H9 (cell line): ENCODE measurements at regions not wholly inside any gene's neighbourhood (a gene's known extent, or its start where the extent isn't known, plus 50 kb on each side); places are given as distances from the start of the nearest gene placed in this dataset.

ENCODE experiments used
- DNase-seq: peaks from one replicate; pipeline ENCODE4 v3.0.0-alpha.2; 2017
- H2AFZ ChIP-seq: one replicate; pipeline ENCODE4 v1.6.1; 2013; ENCODE audit warnings: mild to moderate bottlenecking, low read length, control low read depth, moderate library complexity
- H2AK5ac ChIP-seq: 2 replicates; pipeline ENCODE4 v1.6.1; 2013; ENCODE audit warnings: low read length, control low read depth, mixed read lengths; ENCODE audit not compliant: insufficient read length
- H2BK120ac ChIP-seq: one replicate; pipeline ENCODE4 v1.6.1; 2013; ENCODE audit warnings: low read depth, mild to moderate bottlenecking, low read length, control low read depth, inconsistent platforms; ENCODE audit not compliant: poor library complexity, severe bottlenecking
- H2BK12ac ChIP-seq: 2 replicates; pipeline ENCODE4 v1.6.1; 2013; ENCODE audit warnings: low read length, control low read depth, mixed read lengths, low read depth; ENCODE audit not compliant: insufficient read length
- H2BK15ac ChIP-seq: 2 replicates; pipeline ENCODE4 v1.6.1; 2013; ENCODE audit warnings: low read depth, low read length, control low read depth
- H2BK20ac ChIP-seq: one replicate; pipeline ENCODE4 v1.6.1; 2013; ENCODE audit warnings: low read depth, mild to moderate bottlenecking, low read length, control low read depth, inconsistent platforms; ENCODE audit not compliant: poor library complexity, severe bottlenecking
- H2BK5ac ChIP-seq: 2 replicates; pipeline ENCODE4 v1.6.1; 2013; ENCODE audit warnings: low read length, control low read depth, mixed read lengths; ENCODE audit not compliant: insufficient read length
- H3K14ac ChIP-seq: 2 replicates; pipeline ENCODE4 v1.6.1; 2013; ENCODE audit warnings: low read length, control low read depth; ENCODE audit not compliant: insufficient read depth
- H3K18ac ChIP-seq: 2 replicates; pipeline ENCODE4 v1.6.1; 2013; ENCODE audit warnings: low read depth, mild to moderate bottlenecking, mixed read lengths, low read length, control low read depth; ENCODE audit not compliant: insufficient read length
- H3K23ac ChIP-seq: 2 replicates; pipeline ENCODE4 v1.6.1; 2013; ENCODE audit warnings: low read length, control low read depth, mixed read lengths, low read depth; ENCODE audit not compliant: insufficient read length
- H3K23me2 ChIP-seq: 2 replicates; pipeline ENCODE4 v1.6.1; 2013; ENCODE audit warnings: low read depth, mild to moderate bottlenecking, mixed read lengths, low read length, control low read depth; ENCODE audit not compliant: insufficient read length, poor library complexity, severe bottlenecking
- H3K27ac ChIP-seq: 2 replicates; pipeline ENCODE4 v1.5.1; 2013; ENCODE audit warnings: low read length, control low read depth, mixed read lengths, low read depth; ENCODE audit not compliant: insufficient read length
- H3K27me3 ChIP-seq: 2 replicates; pipeline ENCODE4 v1.6.1; 2013; ENCODE audit warnings: low read length, control low read depth, inconsistent platforms; ENCODE audit not compliant: insufficient read depth
- H3K4ac ChIP-seq: 2 replicates; pipeline ENCODE4 v1.6.1; 2013; ENCODE audit warnings: low read depth, mild to moderate bottlenecking, control low read depth, inconsistent platforms, low read length, moderate library complexity
- H3K4me1 ChIP-seq: 2 replicates; pipeline ENCODE4 v1.6.1; 2013; ENCODE audit warnings: low read length, control low read depth, inconsistent platforms; ENCODE audit not compliant: insufficient read depth
- H3K4me2 ChIP-seq: 2 replicates; pipeline ENCODE4 v1.6.1; 2013; ENCODE audit warnings: low read length, control low read depth, mixed read lengths; ENCODE audit not compliant: insufficient read length, insufficient read depth
- H3K56ac ChIP-seq: 2 replicates; pipeline ENCODE4 v1.6.1; 2013; ENCODE audit warnings: low read depth, mild to moderate bottlenecking, mixed read lengths, low read length, control low read depth; ENCODE audit not compliant: insufficient read length
- H3K79me1 ChIP-seq: 2 replicates; pipeline ENCODE4 v1.6.1; 2013; ENCODE audit warnings: low read depth, mild to moderate bottlenecking, moderate library complexity, low read length, control low read depth, inconsistent platforms; ENCODE audit not compliant: insufficient read depth, poor library complexity, severe bottlenecking
- H3K79me2 ChIP-seq: 2 replicates; pipeline ENCODE4 v1.6.1; 2013; ENCODE audit warnings: low read length, control low read depth, inconsistent platforms; ENCODE audit not compliant: insufficient read depth
- H3K9ac ChIP-seq: 2 replicates; pipeline ENCODE4 v1.6.1; 2013; ENCODE audit warnings: low read length, control low read depth, mixed read lengths; ENCODE audit not compliant: insufficient read length; ENCODE audit errors: extremely low read depth
- H3K9me3 ChIP-seq: one replicate; pipeline ENCODE4 v1.6.1; 2013; ENCODE audit warnings: low read depth, low read length, inconsistent platforms; ENCODE audit not compliant: control insufficient read depth
- H3T11ph ChIP-seq: one replicate; pipeline ENCODE4 v1.6.1; 2013; ENCODE audit warnings: mild to moderate bottlenecking, low read length, control low read depth, inconsistent platforms
- H4K20me1 ChIP-seq: one replicate; pipeline ENCODE4 v1.6.1; 2013; ENCODE audit not compliant: control insufficient read depth, insufficient read length, insufficient read depth
- H4K5ac ChIP-seq: 2 replicates; pipeline ENCODE4 v1.6.1; 2013; ENCODE audit warnings: low read depth, mild to moderate bottlenecking, mixed read lengths, low read length, control low read depth; ENCODE audit not compliant: insufficient read length
- H4K8ac ChIP-seq: replicated peaks from 2 replicates; pipeline ENCODE4 v1.6.1; 2013; ENCODE audit warnings: low read length, control low read depth, mixed read lengths, low read depth; ENCODE audit not compliant: insufficient read length
- H4K91ac ChIP-seq: 2 replicates; pipeline ENCODE4 v1.6.1; 2013; ENCODE audit warnings: low read depth, mild to moderate bottlenecking, moderate library complexity, mixed read lengths, low read length, control low read depth; ENCODE audit not compliant: insufficient read length
- H3K27ac Mint-ChIP-seq, 3 experiments: 2 replicates in 2 of 3; 3 replicates in 1 of 3; pipeline ENCODE4 v1.8.0; 2020 to 2021; ENCODE audit warnings: mixed read lengths in 3 of 3, mild to moderate bottlenecking in 1 of 3, moderate library complexity in 1 of 3
- H3K27me3 Mint-ChIP-seq: 2 replicates; pipeline ENCODE4 v1.8.0; 2021; ENCODE audit warnings: low read depth, mild to moderate bottlenecking, moderate library complexity, mixed read lengths
- H3K36me3 Mint-ChIP-seq, 3 experiments: 2 replicates in 2 of 3; 3 replicates in 1 of 3; pipeline ENCODE4 v1.8.0; 2020 to 2021; ENCODE audit warnings: low read depth in 3 of 3, mixed read lengths in 3 of 3; ENCODE audit not compliant: insufficient read depth in 1 of 3
- H3K4me1 Mint-ChIP-seq, 2 experiments: 2 replicates each; pipeline ENCODE4 v1.8.0; 2020; ENCODE audit warnings: mixed read lengths in 2 of 2
- H3K4me3 Mint-ChIP-seq, 2 experiments: 2 replicates in 1 of 2; 3 replicates in 1 of 2; pipeline ENCODE4 v1.8.0; 2020 to 2021; ENCODE audit warnings: mild to moderate bottlenecking in 2 of 2, mixed read lengths in 2 of 2, moderate library complexity in 1 of 2
- H3K9me3 Mint-ChIP-seq, 2 experiments: 2 replicates in 1 of 2; 3 replicates in 1 of 2; pipeline ENCODE4 v1.8.0; 2020; ENCODE audit warnings: mild to moderate bottlenecking in 2 of 2, mixed read lengths in 2 of 2, moderate library complexity in 1 of 2
- WGBS: extraction: QIAGEN DNeasy Blood & Tissue Kit; methylation state at CpG from one replicate; pipeline ENCODE4 v1.1.7; 2013; ENCODE audit warnings: missing lambda C conversion rate, low lambda C conversion rate, mixed read lengths; ENCODE audit not compliant: insufficient read length; ENCODE audit errors: extremely low coverage; 5-methylcytosine and 5-hydroxymethylcytosine counted together
- TF ChIP-seq, protein P1 (sequence below): fragments of 200-600 bp; sonication (generic); conservative IDR thresholded peaks from 3 replicates; pipeline ENCODE4 v1.8.0; 2021; ENCODE audit warnings: antibody characterized with exemption, mild to moderate bottlenecking

DNA sequence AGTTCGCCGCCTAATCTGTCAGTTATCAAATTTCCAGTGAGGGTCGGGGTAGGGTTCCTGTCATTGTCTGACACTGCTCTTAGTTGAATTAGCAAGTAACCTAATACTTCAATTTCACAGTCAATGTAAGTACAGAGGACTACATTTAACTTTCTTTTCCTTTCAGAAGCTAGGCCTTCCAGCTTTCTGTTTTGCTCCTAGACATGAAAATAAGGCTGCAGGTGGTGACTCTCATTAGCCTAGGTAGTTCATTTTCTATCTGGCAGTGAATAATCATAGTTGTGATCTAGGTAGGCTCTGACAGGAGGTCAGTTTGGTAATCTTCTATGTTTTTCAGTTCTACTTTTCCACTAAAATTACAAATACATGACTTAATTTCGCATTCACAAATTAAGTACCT is 783.1 kb downstream of the MRPL39 start:
- no peaks in the 10 kb centered on the region for H3K4me1 Mint-ChIP-seq
- no peak overlapping the region for H2BK12ac ChIP-seq
- TF ChIP-seq, protein P1, sequence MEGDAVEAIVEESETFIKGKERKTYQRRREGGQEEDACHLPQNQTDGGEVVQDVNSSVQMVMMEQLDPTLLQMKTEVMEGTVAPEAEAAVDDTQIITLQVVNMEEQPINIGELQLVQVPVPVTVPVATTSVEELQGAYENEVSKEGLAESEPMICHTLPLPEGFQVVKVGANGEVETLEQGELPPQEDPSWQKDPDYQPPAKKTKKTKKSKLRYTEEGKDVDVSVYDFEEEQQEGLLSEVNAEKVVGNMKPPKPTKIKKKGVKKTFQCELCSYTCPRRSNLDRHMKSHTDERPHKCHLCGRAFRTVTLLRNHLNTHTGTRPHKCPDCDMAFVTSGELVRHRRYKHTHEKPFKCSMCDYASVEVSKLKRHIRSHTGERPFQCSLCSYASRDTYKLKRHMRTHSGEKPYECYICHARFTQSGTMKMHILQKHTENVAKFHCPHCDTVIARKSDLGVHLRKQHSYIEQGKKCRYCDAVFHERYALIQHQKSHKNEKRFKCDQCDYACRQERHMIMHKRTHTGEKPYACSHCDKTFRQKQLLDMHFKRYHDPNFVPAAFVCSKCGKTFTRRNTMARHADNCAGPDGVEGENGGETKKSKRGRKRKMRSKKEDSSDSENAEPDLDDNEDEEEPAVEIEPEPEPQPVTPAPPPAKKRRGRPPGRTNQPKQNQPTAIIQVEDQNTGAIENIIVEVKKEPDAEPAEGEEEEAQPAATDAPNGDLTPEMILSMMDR = no peak
- H2AK5ac ChIP-seq = no peak overlapping the region
- H3K27ac Mint-ChIP-seq = no peak overlapping the region
- no peak overlapping the region for H3K4me3 Mint-ChIP-seq
- no peak overlapping the region for H3K9ac ChIP-seq
- H2BK20ac ChIP-seq = no peak overlapping the region
- no peak overlapping the region for H2BK15ac ChIP-seq
- H3K36me3 Mint-ChIP-seq = peaks cover 0 to 2% (median 0%) of the 10 kb centered on the region in 3 experiments; a peak in 2 of 7 replicates
- no peak overlapping the region for H2BK5ac ChIP-seq
- H3K4ac ChIP-seq = no peak overlapping the region
- no peak overlapping the region for H2AFZ ChIP-seq
- H3K79me1 ChIP-seq = no peaks in the 10 kb centered on the region
- WGBS = no CpG with 5 or more reads among the region's 4 CpGs
- H3K4me1 ChIP-seq = no peaks in the 10 kb centered on the region
- no peaks in the 10 kb centered on the region for H3K27me3 ChIP-seq
- H3K56ac ChIP-seq = no peak overlapping the region
- no peak overlapping the region for H3T11ph ChIP-seq
- H3K9me3 Mint-ChIP-seq = peaks cover 30 to 49% of the 10 kb centered on the region in 2 experiments
- no peak overlapping the region for H3K27ac ChIP-seq
- H3K14ac ChIP-seq = no peak overlapping the region
- H3K4me2 ChIP-seq = no peak overlapping the region
- H4K20me1 ChIP-seq = no peaks in the 10 kb centered on the region
- H4K8ac ChIP-seq = no peak overlapping the region
- H3K18ac ChIP-seq = no peak overlapping the region
- no peaks in the 10 kb centered on the region for H3K27me3 Mint-ChIP-seq
- H4K91ac ChIP-seq = no peak overlapping the region
- no peak for DNase-seq
- no peaks in the 10 kb centered on the region for H3K23me2 ChIP-seq
- H3K79me2 ChIP-seq = no peaks in the 10 kb centered on the region
- no peak overlapping the region for H2BK120ac ChIP-seq
- H3K23ac ChIP-seq = no peak overlapping the region
- H4K5ac ChIP-seq = no peak overlapping the region
- no peaks in the 10 kb centered on the region for H3K9me3 ChIP-seq
